HEK293T (cell line): ENCODE measurements at regions not wholly inside any gene's neighbourhood (a gene's known extent, or its start where the extent isn't known, plus 50 kb on each side); places are given as distances from the start of the nearest gene placed in this dataset.

ENCODE experiments used
- CTCF ChIA-PET: fragments of 350-600 bp; formaldehyde crosslinking; extraction: SDS; loops from one replicate; lab custom pipeline; 2021; ENCODE audit warnings: antibody characterized with exemption, inconsistent platforms; lab: Yijun Ruan, JAX
- POLR2A ChIA-PET: fragments of 350-600 bp; formaldehyde crosslinking; extraction: SDS; loops from one replicate; lab custom pipeline; 2020; ENCODE audit warnings: antibody characterized with exemption, inconsistent platforms; lab: Yijun Ruan, JAX
- DNase-seq: peaks from one replicate; pipeline ENCODE4 v3.0.0; 2012; ENCODE audit warnings: mixed read lengths; ENCODE audit errors: extremely low spot score
- ARNT ChIP-seq: fragments of 450-650 bp; IDR thresholded peaks from 2 replicates; pipeline ENCODE4 v1.6.1; 2017; ENCODE audit warnings: mild to moderate bottlenecking
- BHLHE40 ChIP-seq: fragments of 450-650 bp; IDR thresholded peaks from 2 replicates; pipeline ENCODE4 v1.6.1; 2016; ENCODE audit warnings: mild to moderate bottlenecking, moderate library complexity, borderline replicate concordance
- CTBP1 ChIP-seq: fragments of 450-650 bp; IDR thresholded peaks from 2 replicates; pipeline ENCODE4 v1.6.1; 2016; ENCODE audit warnings: borderline replicate concordance
- ELF4 ChIP-seq: fragments of 450-650 bp; IDR thresholded peaks from 2 replicates; pipeline ENCODE4 v1.6.1; 2017; ENCODE audit warnings: antibody characterized with exemption
- FOXA1 ChIP-seq: fragments of 450-650 bp; IDR thresholded peaks from 2 replicates; pipeline ENCODE4 v1.6.1; 2016; ENCODE audit warnings: mild to moderate bottlenecking
- FOXK2 ChIP-seq: fragments of 450-650 bp; IDR thresholded peaks from 2 replicates; pipeline ENCODE4 v1.6.1; 2016; ENCODE audit warnings: mild to moderate bottlenecking
- FOXM1 ChIP-seq: fragments of 450-650 bp; IDR thresholded peaks from 2 replicates; pipeline ENCODE4 v1.6.1; 2017; ENCODE audit warnings: mild to moderate bottlenecking, borderline replicate concordance
- HDGF ChIP-seq: fragments of 450-650 bp; IDR thresholded peaks from 2 replicates; pipeline ENCODE4 v1.6.1; 2017; ENCODE audit warnings: antibody characterized with exemption, borderline replicate concordance
- L3MBTL2 ChIP-seq: fragments of 450-650 bp; conservative IDR thresholded peaks from 2 replicates; pipeline ENCODE4 v1.6.1; 2016; ENCODE audit warnings: mild to moderate bottlenecking
- LEF1 ChIP-seq: fragments of 450-650 bp; IDR thresholded peaks from 2 replicates; pipeline ENCODE4 v1.6.1; 2017; ENCODE audit warnings: mild to moderate bottlenecking, borderline replicate concordance
- NFRKB ChIP-seq: fragments of 450-650 bp; IDR thresholded peaks from 2 replicates; pipeline ENCODE4 v1.6.1; 2016; ENCODE audit warnings: mild to moderate bottlenecking, moderate library complexity
- PKNOX1 ChIP-seq: fragments of 450-650 bp; IDR thresholded peaks from 2 replicates; pipeline ENCODE4 v1.6.1; 2016
- SP1 ChIP-seq: fragments of 450-650 bp; IDR thresholded peaks from 2 replicates; pipeline ENCODE4 v1.6.1; 2017
- SUZ12 ChIP-seq: fragments of 450-650 bp; IDR thresholded peaks from 2 replicates; pipeline ENCODE4 v1.6.1; 2016; ENCODE audit warnings: mild to moderate bottlenecking
- TARDBP ChIP-seq: fragments of 450-650 bp; IDR thresholded peaks from 2 replicates; pipeline ENCODE4 v1.6.1; 2016
- ZNF384 ChIP-seq: fragments of 450-650 bp; IDR thresholded peaks from 2 replicates; pipeline ENCODE4 v1.6.1; 2016

GRCh38 chr1:2946999-2947690 is 74.1 kb upstream of the ACTRT2 start:
- ChIA-PET POLR2A (no interaction called here), CTCF (interaction anchor here (0.9 kb wide), 1 partner anchor 35 kb away, joined by 3 read pairs; no protein-coding TSS in a partner anchor)
- no peak for TF ChIP-seq SUZ12
- TF ChIP-seq ELF4, result no peak
- TF ChIP-seq ZNF384, result no peak
- no peak for TF ChIP-seq PKNOX1
- TF ChIP-seq FOXK2, result no peak
- TF ChIP-seq TARDBP, result no peak
- TF ChIP-seq SP1, result no peak
- TF ChIP-seq CTBP1, result no peak
- no peak for TF ChIP-seq NFRKB
- no peak for TF ChIP-seq L3MBTL2
- no peak for TF ChIP-seq BHLHE40
- no peak for TF ChIP-seq HDGF
- no peak for TF ChIP-seq ARNT
- TF ChIP-seq FOXA1, result no peak
- TF ChIP-seq FOXM1, result no peak
- TF ChIP-seq LEF1, result no peak
- no peak for DNase-seq

GRCh38 chr1:2948001-2948750 is 73.1 kb upstream of the ACTRT2 start:
- ChIA-PET POLR2A (no interaction called here), CTCF (no interaction called here)
- no peak for TF ChIP-seq ARNT
- no peak for TF ChIP-seq ELF4
- no peak for TF ChIP-seq SUZ12
- DNase-seq, result no peak

DNA sequence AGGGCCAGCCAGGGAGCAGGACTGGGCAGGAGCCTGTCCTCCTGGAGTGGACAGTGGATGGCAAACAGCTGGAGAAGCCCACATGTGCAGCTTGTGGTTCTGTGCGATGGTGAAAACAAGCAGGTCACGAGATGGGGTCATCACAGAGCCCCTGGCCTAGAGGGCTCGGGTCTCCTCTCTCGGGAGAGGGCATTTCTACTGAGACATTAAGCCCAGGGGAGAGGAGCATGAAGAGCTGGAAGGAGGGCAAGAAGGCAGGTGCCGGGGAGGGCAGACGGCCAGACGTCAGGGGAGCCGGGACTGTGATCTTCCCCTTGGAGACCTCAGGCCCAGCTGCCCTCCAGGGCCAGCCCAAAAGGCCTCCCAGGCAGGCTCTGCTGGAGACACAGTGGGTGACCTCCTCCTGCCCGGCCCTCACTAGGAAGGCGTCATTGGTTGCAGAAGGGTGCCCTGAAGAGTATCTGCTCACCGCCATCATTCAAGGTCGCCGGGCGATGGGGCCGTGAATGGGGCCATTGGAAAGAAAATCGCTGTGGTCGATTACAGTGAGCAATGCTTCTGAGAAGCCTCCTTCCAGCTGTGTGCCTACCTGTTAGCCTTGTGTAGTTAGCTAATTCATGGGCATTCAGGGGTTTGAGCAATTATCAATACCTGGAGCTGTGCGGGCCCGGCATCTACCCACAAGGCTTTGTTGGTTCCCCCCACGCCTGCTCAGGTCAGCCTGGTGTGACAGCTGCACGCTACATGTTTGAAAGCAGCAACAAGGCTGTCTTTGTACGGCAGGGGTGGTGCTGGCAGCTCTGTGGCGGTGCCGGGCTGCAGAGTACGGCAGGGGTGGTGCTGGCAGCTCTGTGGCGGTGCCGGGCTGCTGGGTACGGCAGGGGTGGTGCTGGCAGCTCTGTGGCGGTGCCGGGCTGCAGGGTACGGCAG is 72.3 kb upstream of the ACTRT2 start:
- ChIA-PET CTCF (no interaction called here), POLR2A (no interaction called here)
- DNase-seq, result no peak
- no peak for TF ChIP-seq SUZ12
- TF ChIP-seq FOXA1, result no peak
- TF ChIP-seq CTBP1, result no peak
- TF ChIP-seq ELF4, result no peak
- no peak for TF ChIP-seq ARNT
- no peak for TF ChIP-seq BHLHE40
- no peak for TF ChIP-seq FOXM1
- no peak for TF ChIP-seq ZNF384
- no peak for TF ChIP-seq L3MBTL2
- TF ChIP-seq NFRKB, result no peak

DNA sequence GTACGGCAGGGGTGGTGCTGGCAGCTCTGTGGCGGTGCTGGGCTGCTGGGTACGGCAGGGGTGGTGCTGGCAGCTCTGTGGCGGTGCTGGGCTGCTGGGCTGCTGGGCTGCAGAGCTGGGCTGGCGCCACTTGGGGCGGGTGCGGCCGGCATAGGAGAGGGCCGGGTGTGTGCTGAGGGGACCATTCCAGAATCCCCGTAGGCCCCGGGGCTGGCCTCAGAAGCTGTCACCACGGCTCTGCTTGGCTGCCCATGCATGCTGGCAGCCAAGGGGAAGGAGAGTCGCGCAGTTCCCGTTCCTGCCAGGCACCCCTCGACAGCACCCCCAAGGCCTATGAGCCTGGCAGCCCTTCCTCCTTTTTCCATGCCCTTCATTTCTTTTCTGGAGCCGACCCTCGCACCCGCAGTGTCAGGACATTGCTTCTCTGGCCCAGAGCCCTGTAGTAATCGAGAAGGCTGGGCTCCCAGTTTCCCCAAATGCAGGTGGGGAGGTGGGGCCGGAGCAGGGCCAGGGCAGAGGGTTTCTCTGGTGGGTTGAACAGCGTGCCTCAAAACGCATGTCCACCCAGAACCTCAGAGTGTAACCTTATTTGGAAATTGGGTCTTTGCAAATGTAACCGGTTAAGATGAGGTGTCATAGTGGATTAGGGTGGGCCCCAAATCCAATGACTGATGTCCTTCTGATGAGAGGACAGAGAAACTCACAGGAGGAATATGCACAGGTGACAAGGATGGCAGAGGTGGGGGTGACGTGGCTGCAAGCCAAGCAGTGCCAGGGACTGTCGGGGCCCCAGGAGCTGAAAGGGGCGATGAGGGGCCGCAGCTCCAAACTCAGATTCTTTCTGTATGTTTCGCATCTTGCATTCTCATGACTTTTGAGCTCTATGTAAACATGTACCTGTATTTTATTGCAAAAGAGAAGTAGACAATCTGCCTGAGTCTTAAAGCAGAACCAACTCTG is 71.0 kb upstream of the ACTRT2 start:
- POLR2A ChIA-PET, result no interaction called here
- DNase-seq, result no peak
- CTCF ChIA-PET, result no interaction called here
- no peak for TF ChIP-seq LEF1
- no peak for TF ChIP-seq SP1
- no peak for TF ChIP-seq FOXM1
- no peak for TF ChIP-seq FOXK2
- TF ChIP-seq PKNOX1, result no peak
- TF ChIP-seq ELF4, result no peak
- TF ChIP-seq ARNT, result no peak
- no peak for TF ChIP-seq CTBP1
- TF ChIP-seq ZNF384, result no peak
- TF ChIP-seq HDGF, result no peak
- TF ChIP-seq TARDBP, result no peak
- TF ChIP-seq SUZ12, result no peak
- no peak for TF ChIP-seq FOXA1
- TF ChIP-seq L3MBTL2, result no peak
- no peak for TF ChIP-seq NFRKB
- no peak for TF ChIP-seq BHLHE40

GRCh38 chr1:2950926-2951305 is 70.4 kb upstream of the ACTRT2 start:
- POLR2A ChIA-PET, result no interaction called here

DNA sequence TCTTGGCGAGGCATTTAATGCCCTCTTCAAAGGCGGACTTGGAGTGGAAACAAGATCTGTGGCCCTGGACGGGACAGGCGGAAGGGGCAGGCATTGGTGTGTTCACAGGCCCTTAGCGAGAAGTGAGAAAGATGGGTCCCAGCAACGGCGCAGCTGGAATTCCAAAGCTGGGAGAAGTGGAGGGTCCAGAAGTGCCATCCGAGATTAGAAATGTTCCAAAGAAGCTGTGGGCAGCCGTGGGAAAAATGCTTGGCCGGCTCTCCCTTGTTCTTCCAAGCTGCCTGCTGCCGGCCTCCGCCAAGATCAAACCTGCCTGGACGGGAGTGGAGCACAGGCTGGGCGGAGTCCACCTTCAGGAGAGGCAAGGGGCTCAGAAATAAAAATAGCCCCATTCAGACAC is 69.4 kb upstream of the ACTRT2 start:
- no peak for DNase-seq
- ChIA-PET CTCF (no interaction called here), POLR2A (no interaction called here)
- TF ChIP-seq PKNOX1, result no peak
- no peak for TF ChIP-seq HDGF

More at GRCh38 chr1:2950926-2951305, 70.4 kb upstream of the ACTRT2 start:
- CTCF ChIA-PET, result no interaction called here
- no peak for TF ChIP-seq SUZ12
- DNase-seq, result no peak
